BJ (cell line): ENCODE measurements at regions not wholly inside any gene's neighbourhood (a gene's known extent, or its start where the extent isn't known, plus 50 kb on each side); places are given as distances from the start of the nearest gene placed in this dataset.

Source experiments
- CTCF ChIA-PET: fragments of 350-600 bp; formaldehyde crosslinking; extraction: SDS; loops from one replicate; lab custom pipeline; 2021; ENCODE audit warnings: antibody characterized with exemption, inconsistent platforms; lab: Yijun Ruan, JAX
- POLR2A ChIA-PET: fragments of 300-600 bp; sonication (Branson Sonifier 250); formaldehyde crosslinking; extraction: SDS; loops from one replicate; lab custom pipeline; 2021; ENCODE audit warnings: antibody characterized with exemption; lab: Charles Lee
- DNase-seq: peaks from one replicate; pipeline ENCODE4 v3.0.0-alpha.2; 2011; ENCODE audit warnings: low read depth
- H3K27me3 ChIP-seq: 2 replicates; pipeline ENCODE4 v1.6.0; 2011; ENCODE audit warnings: low read length; ENCODE audit not compliant: control insufficient read depth, insufficient read depth
- H3K36me3 ChIP-seq: 2 replicates; pipeline ENCODE4 v1.5.1; 2011; ENCODE audit warnings: low read length; ENCODE audit not compliant: control insufficient read depth, insufficient read depth
- H3K4me3 ChIP-seq: 2 replicates; pipeline ENCODE4 v1.5.1; 2011; ENCODE audit warnings: low read depth, mild to moderate bottlenecking, control low read depth, low read length
- TF ChIP-seq, protein P1 (sequence below): IDR thresholded peaks from 2 replicates; pipeline ENCODE4 v1.5.1; 2011; ENCODE audit warnings: low read depth, mild to moderate bottlenecking, control low read depth, inconsistent platforms, low read length, moderate library complexity; ENCODE audit not compliant: insufficient read depth

DNA sequence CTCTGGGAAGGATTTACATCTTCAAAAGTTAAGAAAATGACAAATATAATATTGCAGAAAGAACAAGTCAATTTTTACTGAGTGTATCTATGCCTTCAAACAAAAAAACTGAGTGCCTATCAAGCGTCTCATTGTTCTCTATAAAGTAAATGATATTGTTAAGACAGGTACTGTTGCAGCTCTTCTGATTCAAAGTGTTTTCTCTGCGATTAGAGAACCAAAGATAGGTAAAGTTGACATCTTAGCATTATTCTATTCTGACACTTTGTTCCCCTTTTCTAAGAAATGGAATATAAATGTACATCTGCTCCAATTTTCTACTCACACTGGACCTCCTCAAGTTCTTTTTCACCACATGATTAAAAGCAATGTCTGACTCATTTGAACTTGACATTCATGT, 1317.7 kb downstream of the CDH11 start:
- ChIA-PET POLR2A (no interaction called here), CTCF (no interaction called here)
- Histone ChIP-seq H3K27me3 (no peaks in the 10 kb centered on the region), H3K36me3 (no peaks in the 10 kb centered on the region), H3K4me3 (no peak overlapping the region)
- DNase-seq = no peak
- TF ChIP-seq, protein P1, sequence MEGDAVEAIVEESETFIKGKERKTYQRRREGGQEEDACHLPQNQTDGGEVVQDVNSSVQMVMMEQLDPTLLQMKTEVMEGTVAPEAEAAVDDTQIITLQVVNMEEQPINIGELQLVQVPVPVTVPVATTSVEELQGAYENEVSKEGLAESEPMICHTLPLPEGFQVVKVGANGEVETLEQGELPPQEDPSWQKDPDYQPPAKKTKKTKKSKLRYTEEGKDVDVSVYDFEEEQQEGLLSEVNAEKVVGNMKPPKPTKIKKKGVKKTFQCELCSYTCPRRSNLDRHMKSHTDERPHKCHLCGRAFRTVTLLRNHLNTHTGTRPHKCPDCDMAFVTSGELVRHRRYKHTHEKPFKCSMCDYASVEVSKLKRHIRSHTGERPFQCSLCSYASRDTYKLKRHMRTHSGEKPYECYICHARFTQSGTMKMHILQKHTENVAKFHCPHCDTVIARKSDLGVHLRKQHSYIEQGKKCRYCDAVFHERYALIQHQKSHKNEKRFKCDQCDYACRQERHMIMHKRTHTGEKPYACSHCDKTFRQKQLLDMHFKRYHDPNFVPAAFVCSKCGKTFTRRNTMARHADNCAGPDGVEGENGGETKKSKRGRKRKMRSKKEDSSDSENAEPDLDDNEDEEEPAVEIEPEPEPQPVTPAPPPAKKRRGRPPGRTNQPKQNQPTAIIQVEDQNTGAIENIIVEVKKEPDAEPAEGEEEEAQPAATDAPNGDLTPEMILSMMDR = no peak

DNA sequence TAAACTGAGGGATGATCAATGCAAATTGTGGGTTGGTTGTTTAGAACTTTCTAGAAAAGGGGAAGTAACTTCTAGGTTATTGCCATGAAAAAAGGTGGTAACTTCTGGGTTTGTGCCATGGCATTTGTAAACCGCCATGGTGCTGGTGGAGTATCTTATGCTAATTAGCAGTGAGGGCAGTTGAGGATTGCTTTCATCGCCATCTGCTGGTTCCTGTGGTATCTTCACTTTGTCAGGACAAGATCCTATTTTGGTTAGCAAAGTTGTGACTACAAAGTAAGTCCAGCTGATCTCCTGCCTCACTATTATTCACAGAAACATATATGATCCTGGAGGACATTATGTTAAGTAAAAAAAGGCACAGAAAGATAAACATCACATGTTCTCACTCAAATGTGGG, 1332.3 kb downstream of the CDH11 start:
- no peak for DNase-seq
- no peak overlapping the region for H3K4me3 ChIP-seq
- TF ChIP-seq, protein P1 = no peak
- ChIA-PET POLR2A (no interaction called here), CTCF (no interaction called here)
- H3K27me3 ChIP-seq = no peaks in the 10 kb centered on the region
- no peaks in the 10 kb centered on the region for H3K36me3 ChIP-seq

DNA sequence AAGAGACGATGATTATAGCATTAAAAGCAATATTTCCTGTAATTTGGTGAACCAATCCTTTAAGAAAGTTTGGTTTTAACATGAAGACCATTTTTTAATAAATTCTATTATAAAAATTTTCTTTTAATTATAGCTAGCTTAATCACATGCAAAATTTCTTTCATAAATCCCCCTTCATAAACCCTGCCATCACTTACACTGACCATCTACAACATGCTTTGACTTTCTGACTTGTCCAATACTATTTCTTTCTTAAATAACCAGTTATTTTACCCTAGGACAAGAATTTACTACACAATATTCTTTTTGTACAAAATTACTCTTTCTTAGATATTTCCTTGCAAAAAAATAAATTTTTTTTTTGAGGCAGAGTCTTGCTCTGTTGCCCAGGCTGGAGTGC, 1334.8 kb downstream of the CDH11 start:
- TF ChIP-seq, protein P1 = no peak
- no peak for DNase-seq
- CTCF ChIA-PET = interaction anchor here (0.6 kb wide), 1 partner anchor 122 kb away, joined by 3 read pairs; no protein-coding TSS in a partner anchor
- POLR2A ChIA-PET = no interaction called here
- Histone ChIP-seq H3K36me3 (no peaks in the 10 kb centered on the region), H3K27me3 (no peaks in the 10 kb centered on the region), H3K4me3 (no peak overlapping the region)

DNA sequence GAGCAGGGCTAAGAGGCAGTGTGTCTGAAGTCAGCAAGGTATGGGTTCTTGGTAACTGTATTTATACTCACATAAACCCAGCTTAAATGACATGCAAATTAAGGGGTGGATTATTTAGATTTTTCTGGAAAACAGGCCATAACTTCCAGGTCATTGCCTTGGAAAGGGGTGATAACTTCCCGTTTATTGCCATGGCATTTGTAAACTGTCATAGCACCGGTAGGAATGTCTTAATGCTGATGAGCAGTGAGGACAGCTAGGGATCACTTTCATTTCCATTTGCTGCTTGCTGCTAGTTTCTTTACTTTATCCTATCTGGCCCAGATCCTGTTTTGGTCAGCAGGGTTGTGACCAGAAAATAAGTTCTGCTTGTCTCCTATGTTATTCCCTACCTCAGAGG, 1336.7 kb downstream of the CDH11 start:
- ChIA-PET CTCF (no interaction called here), POLR2A (no interaction called here)
- Histone ChIP-seq H3K27me3 (no peaks in the 10 kb centered on the region), H3K4me3 (no peak overlapping the region), H3K36me3 (no peaks in the 10 kb centered on the region)
- TF ChIP-seq, protein P1 = no peak
- no peak for DNase-seq

DNA sequence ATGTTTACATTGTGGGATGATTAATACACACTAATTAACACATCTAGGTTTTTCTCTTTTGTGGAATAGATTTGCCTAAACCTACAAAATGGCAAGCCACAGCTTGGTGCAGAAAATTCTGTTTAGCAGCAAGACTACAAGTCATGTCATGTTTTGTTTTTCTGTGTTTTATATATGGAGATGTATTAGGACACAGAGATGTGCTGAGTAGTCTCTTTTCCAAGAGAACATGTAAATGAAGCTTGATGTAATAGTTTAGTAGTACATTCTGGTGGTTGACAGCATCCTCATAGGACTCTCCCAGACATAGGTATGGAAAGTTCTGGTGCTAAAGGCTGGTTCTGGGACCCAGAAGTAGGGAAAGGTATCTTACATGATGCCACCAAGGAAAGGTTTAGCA, 1345.4 kb downstream of the CDH11 start:
- DNase-seq = no peak
- Histone ChIP-seq H3K4me3 (no peak overlapping the region), H3K36me3 (no peaks in the 10 kb centered on the region), H3K27me3 (no peaks in the 10 kb centered on the region)
- TF ChIP-seq, protein P1 = no peak
- ChIA-PET POLR2A (no interaction called here), CTCF (no interaction called here)
